Spinal cord (tissue), 9 donors: ENCODE measurements at regions not wholly inside any gene's neighbourhood (a gene's known extent, or its start where the extent isn't known, plus 50 kb on each side); places are given as distances from the start of the nearest gene placed in this dataset.
A peak's percentile ranks its signal among the peaks of the same experiment; 100 is the strongest.

Source experiments
- DNase-seq, 6 donors: peaks; one replicate each; pipeline versions ENCODE4 v3.0.0 to v3.0.0-alpha.2; 2013 to 2015; ENCODE audit warnings: low spot score in 6 of 6, low read depth in 4 of 6
- H3K27ac ChIP-seq: one replicate; pipeline ENCODE4 v1.5.1; 2013; ENCODE audit warnings: low read depth, low read length, control low read depth
- H3K27me3 ChIP-seq: one replicate; pipeline ENCODE4 v1.6.1; 2013; ENCODE audit warnings: low read length; ENCODE audit not compliant: control insufficient read depth, insufficient read depth
- H3K36me3 ChIP-seq: one replicate; pipeline ENCODE4 v1.6.1; 2013; ENCODE audit warnings: low read length; ENCODE audit not compliant: control insufficient read depth, insufficient read depth
- H3K4me1 ChIP-seq: one replicate; pipeline ENCODE4 v1.6.1; 2013; ENCODE audit warnings: low read length; ENCODE audit not compliant: control insufficient read depth, insufficient read depth
- H3K4me3 ChIP-seq: one replicate; pipeline ENCODE4 v1.5.1; 2013; ENCODE audit warnings: low read depth, low read length, control low read depth
- H3K9me3 ChIP-seq: one replicate; pipeline ENCODE4 v1.6.1; 2013; ENCODE audit warnings: low read length; ENCODE audit not compliant: control insufficient read depth, insufficient read depth
- WGBS: methylation state at CpG from one replicate; pipeline ENCODE4 v1.1.5; 2013; ENCODE audit warnings: missing lambda C conversion rate; ENCODE audit not compliant: insufficient coverage; 5-methylcytosine and 5-hydroxymethylcytosine counted together
- donor health status: healthy.

DNA sequence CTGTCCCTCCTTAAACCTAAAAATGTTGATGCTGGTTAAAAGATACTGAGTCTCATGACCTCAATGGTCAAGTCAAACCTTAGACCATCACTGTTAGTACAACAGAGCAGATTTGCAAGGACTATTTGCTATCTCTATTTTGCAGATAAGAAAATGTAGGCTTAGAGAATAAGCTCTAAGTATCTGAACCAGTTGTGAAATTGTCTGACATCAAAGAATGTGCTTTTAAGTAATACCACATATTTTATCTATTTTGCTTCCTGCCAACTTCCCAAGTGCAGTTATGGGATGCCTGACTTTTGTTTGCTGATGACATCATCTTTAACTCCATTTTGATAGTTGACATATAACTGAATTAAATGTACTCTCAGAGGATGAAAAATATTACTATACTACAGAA, 83.6 kb upstream of the TMEM106B start:
- H3K4me3 ChIP-seq = no peak overlapping the region

DNA sequence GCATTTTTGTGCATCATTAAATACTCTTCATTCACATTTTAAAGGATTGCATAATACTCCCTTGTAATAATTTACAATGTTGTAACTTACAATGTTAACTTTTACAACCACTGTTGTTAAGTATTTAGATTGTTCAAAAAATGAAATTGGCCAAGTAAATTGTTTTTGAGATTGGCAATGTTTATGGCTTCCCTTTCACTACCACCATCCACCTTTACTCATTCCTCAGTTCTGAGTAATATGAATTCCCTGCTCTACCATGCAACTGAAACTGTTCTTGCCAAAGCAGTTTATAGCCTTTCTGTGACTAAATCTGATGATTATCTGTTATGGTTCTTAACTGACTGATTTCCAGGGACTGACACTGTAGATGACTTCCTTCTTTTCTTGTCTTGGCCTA, 80.5 kb upstream of the TMEM106B start:
- no peak overlapping the region for H3K4me3 ChIP-seq
- H3K36me3 ChIP-seq = no peaks in the 10 kb centered on the region
- DNase-seq = no peak
- no peaks in the 10 kb centered on the region for H3K27me3 ChIP-seq
- H3K9me3 ChIP-seq = no peaks in the 10 kb centered on the region
- no peaks in the 10 kb centered on the region for H3K4me1 ChIP-seq
- H3K27ac ChIP-seq = no peak overlapping the region

More for the DNA sequence above, 83.6 kb upstream of the TMEM106B start:
- Histone ChIP-seq H3K27me3 (no peaks in the 10 kb centered on the region), H3K27ac (no peak overlapping the region), H3K4me1 (no peaks in the 10 kb centered on the region), H3K9me3 (no peaks in the 10 kb centered on the region), H3K36me3 (no peaks in the 10 kb centered on the region)
- DNase-seq = no peak

DNA sequence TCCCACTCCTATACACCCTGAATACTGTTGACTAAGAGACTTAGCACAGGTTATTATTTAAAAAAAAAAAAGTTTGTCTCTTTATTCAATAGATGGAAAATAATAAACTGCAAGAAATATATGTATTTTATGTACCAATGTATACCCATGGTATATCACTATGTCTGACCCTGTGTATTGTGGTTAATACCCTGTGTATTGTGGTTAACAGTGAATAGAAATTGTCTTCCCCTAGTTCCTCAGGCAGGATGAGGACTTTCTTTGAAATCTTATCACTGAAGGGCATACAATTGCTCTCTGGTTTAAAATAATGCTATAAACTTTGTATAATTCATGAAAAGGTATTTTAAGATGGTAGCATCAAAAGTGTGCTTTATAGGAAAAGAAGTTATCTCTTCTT, 80.0 kb upstream of the TMEM106B start:
- no peaks in the 10 kb centered on the region for H3K9me3 ChIP-seq
- H3K4me3 ChIP-seq = no peak overlapping the region
- H3K27ac ChIP-seq = no peak overlapping the region
- no peaks in the 10 kb centered on the region for H3K27me3 ChIP-seq
- no peaks in the 10 kb centered on the region for H3K4me1 ChIP-seq
- no peaks in the 10 kb centered on the region for H3K36me3 ChIP-seq
- DNase-seq = no peak

DNA sequence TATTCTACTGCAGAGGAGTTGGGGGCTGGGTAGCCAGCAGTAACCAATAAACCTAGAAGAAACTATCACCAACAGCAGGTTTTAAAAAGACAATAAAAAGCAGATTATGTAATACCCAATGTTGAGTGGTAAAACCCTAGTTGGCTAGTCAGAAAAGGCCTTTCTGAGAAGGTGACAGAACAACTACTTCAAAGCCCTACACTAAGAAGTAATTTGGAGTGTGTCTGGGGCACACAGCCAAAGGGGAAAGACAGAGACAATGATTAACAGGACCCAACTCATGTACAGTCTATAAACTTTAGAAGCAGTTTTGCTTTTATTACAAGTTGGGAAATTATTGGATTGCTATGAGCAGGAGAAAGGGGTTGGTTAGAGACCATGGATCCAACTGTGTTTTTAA, 77.2 kb upstream of the TMEM106B start:
- no peaks in the 10 kb centered on the region for H3K27me3 ChIP-seq

DNA sequence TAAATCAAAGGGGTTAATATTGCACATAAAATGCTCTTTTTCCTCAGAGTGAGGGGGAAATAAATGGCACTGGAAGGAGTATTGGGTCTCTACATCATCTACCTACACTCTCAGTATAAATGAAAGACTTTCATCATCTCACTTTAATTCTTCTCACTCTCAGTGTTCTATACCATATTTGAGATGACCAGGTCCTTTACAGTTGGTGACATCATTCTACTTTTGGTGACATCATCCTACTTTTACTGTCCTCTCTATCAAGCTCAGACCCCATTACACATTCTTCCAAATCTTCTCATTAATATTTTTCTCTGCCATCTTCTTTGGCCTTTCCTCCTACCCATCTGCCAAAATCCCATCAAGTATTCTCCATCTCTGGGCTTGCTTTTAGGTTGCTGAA, 74.6 kb upstream of the TMEM106B start:
- no peaks in the 10 kb centered on the region for H3K36me3 ChIP-seq
- H3K4me3 ChIP-seq = no peak overlapping the region
- H3K27ac ChIP-seq = no peak overlapping the region
- no peaks in the 10 kb centered on the region for H3K9me3 ChIP-seq
- no peaks in the 10 kb centered on the region for H3K4me1 ChIP-seq
- H3K27me3 ChIP-seq = no peaks in the 10 kb centered on the region
- no peak for DNase-seq

More for the DNA sequence above, 77.2 kb upstream of the TMEM106B start:
- no peak for DNase-seq
- no peaks in the 10 kb centered on the region for H3K36me3 ChIP-seq
- H3K27ac ChIP-seq = no peak overlapping the region
- H3K9me3 ChIP-seq = no peaks in the 10 kb centered on the region
- no peak overlapping the region for H3K4me3 ChIP-seq
- no peaks in the 10 kb centered on the region for H3K4me1 ChIP-seq

DNA sequence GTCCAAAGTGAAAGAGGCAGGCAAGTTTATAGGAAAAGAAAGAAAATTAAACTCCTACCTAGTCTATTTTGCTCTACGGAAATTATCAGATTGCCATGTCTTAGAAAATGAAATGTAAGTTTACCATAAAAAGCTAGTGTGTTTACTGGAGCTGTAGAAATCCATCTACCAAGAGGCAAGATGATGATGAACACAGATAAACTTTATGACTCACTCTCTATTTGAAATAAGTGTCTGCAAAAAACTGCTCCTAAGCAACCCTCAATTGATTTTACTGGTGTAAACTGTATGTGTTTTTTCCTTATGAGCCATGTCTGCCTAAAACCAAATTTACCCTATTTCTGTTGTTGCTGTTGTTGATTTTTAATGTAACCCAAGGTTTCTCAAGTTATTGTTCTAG, 73.8 kb upstream of the TMEM106B start:
- H3K27ac ChIP-seq = no peak overlapping the region
- no peak overlapping the region for H3K4me3 ChIP-seq
- no peaks in the 10 kb centered on the region for H3K9me3 ChIP-seq
- H3K27me3 ChIP-seq = no peaks in the 10 kb centered on the region
- H3K4me1 ChIP-seq = no peaks in the 10 kb centered on the region
- H3K36me3 ChIP-seq = no peaks in the 10 kb centered on the region
- WGBS = no CpG with 5 or more reads among the region's 1 CpG
- no peak for DNase-seq

DNA sequence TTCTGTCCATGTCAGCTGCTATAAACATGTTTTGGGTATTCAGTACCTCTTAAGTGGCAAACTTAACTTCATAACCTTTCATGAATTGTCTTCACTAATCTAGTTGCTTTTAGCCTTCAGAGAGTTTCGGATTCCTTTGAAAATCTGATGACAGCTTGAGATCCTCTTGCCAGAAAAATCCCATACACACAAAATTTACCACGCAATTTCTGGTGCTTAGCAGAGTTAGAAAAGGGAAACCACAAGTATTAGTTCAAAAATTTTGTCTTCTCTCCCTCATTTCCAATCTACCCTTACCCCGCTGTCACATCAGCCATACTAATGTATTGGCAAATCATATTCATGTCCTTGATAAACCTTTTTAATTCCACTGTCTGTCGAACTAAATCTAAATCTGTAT, 72.7 kb upstream of the TMEM106B start:
- H3K36me3 ChIP-seq = no peaks in the 10 kb centered on the region
- H3K27me3 ChIP-seq = no peaks in the 10 kb centered on the region
- no peak overlapping the region for H3K27ac ChIP-seq
- H3K9me3 ChIP-seq = no peaks in the 10 kb centered on the region
- 91% methylated on average over 2 of the region's 4 CpGs for WGBS
- no peaks in the 10 kb centered on the region for H3K4me1 ChIP-seq
- H3K4me3 ChIP-seq = no peak overlapping the region
- no peak for DNase-seq

DNA sequence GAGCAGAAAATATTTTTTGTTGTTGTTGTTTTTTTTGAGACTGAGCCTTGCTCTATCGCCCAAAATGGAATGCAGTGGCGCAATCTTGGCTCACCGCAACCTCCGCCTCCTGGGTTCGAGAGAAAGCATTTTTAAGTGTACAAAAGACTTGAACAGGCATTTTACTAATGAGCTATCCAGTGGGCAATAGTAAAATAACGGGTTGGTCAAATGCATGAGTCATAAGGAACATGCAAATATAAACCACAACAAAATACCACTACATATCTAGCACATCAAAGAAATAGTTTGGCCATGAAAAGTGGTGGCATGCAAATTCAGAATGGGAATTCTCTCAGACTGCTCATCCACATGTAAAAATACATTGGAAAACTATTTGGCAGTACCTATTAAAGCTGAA, 71.7 kb upstream of the TMEM106B start:
- WGBS = no CpG with 5 or more reads among the region's 6 CpGs
- no peaks in the 10 kb centered on the region for H3K4me1 ChIP-seq
- no peaks in the 10 kb centered on the region for H3K27me3 ChIP-seq
- no peaks in the 10 kb centered on the region for H3K36me3 ChIP-seq
- no peak for DNase-seq
- no peaks in the 10 kb centered on the region for H3K9me3 ChIP-seq
- no peak overlapping the region for H3K27ac ChIP-seq
- no peak overlapping the region for H3K4me3 ChIP-seq

DNA sequence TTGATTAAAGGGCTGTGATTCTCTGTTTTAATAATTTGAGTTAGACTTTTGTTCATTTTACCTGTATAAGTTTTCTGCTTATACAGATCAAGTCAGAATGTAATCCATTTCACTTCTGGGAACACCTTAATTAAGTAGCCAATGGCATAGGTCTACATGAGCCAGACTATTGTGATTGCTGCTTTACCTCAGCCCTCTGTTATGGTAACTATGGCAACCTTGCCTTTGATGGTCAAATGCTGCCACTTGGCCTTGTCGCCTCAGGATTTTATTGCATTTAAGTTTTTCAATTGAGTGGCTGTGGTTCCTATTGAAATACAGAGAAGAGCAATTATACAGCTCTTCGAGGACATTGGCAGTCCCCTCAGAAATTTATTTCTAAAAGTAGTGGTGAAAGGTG, 64.3 kb upstream of the TMEM106B start:
- Histone ChIP-seq H3K36me3 (no peaks in the 10 kb centered on the region), H3K27ac (no peak overlapping the region), H3K27me3 (no peaks in the 10 kb centered on the region), H3K4me3 (no peak overlapping the region), H3K4me1 (no peaks in the 10 kb centered on the region), H3K9me3 (no peaks in the 10 kb centered on the region)
- DNase-seq = no peak
- WGBS = 29% methylated on average over 1 of the region's 2 CpGs

DNA sequence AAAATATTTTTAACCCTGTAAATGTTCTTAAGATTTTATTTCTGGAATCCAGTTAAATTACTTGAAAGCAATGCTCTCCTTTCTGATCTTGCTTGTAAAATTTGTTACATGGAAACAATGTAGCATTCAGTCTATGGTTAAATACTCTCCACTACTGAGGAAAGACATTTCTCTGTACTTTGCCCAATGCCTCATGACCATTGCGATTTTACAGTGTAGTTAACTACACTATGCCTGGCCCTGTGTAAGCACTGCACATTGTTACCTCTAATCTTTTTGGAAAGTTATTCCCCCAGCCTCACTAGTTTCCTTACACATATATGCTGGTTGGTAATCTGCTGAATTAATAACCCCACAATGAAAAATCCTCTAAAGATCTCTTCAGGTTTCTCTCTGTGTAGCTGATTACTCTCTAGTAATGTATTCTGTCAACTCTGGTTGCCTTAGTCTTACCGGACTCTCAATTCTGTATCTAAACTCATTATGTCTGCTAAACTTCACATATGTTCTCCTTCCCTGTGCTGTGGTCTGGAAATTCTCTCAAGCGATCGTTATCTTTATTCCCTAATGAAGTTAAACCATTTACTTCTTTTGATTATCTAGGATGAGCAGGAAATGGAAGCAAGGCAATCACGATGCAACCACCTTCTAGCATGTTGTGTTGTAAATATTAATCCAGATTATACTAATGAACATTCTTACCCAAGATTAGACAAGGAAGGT, 58.7 kb upstream of the TMEM106B start:
- DNase-seq = peak in 1 of 6 donors; percentile 25
- 80% methylated on average over 1 of the region's 5 CpGs for WGBS
- Histone ChIP-seq H3K27me3 (no peaks in the 10 kb centered on the region), H3K4me1 (no peaks in the 10 kb centered on the region), H3K36me3 (no peaks in the 10 kb centered on the region), H3K4me3 (no peak overlapping the region), H3K9me3 (no peaks in the 10 kb centered on the region), H3K27ac (no peak overlapping the region)
